K562 (cell line): ENCODE measurements at regions not wholly inside any gene's neighbourhood (a gene's known extent, or its start where the extent isn't known, plus 50 kb on each side); places are given as distances from the start of the nearest gene placed in this dataset.

ENCODE experiments used
- ARHGAP35 ChIP-seq: fragments of 450-650 bp; IDR thresholded peaks from 2 replicates; pipeline ENCODE4 v1.6.1; 2018; ENCODE audit not compliant: partially characterized antibody
- ARID1B ChIP-seq: fragments of 450-650 bp; IDR thresholded peaks from 2 replicates; pipeline ENCODE4 v1.6.1; 2016; ENCODE audit warnings: antibody characterized with exemption, mild to moderate bottlenecking, inconsistent platforms
- ATF2 ChIP-seq: sonication (generic); formaldehyde crosslinking; IDR thresholded peaks from 2 replicates; pipeline ENCODE4 v1.8.1; 2022; ENCODE audit warnings: missing genetic modification reagents
- BRD9 ChIP-seq: fragments of 450-650 bp; IDR thresholded peaks from 2 replicates; pipeline ENCODE4 v1.6.1; 2018; ENCODE audit warnings: low read depth; ENCODE audit not compliant: partially characterized antibody
- C11orf30 ChIP-seq: fragments of 450-650 bp; IDR thresholded peaks from 2 replicates; pipeline ENCODE4 v1.6.1; 2016; ENCODE audit warnings: low read depth, mild to moderate bottlenecking
- CBFA2T2 ChIP-seq: fragments of 450-650 bp; conservative IDR thresholded peaks from 2 replicates; pipeline ENCODE4 v1.6.1; 2017; ENCODE audit warnings: mild to moderate bottlenecking
- CHCHD3 ChIP-seq: fragments of 250-450 bp; sonication (Bioruptor Pico); IDR thresholded peaks from 2 replicates; pipeline ENCODE4 v2.1.2; 2022; ENCODE audit warnings: mild to moderate bottlenecking
- DMBX1 ChIP-seq: fragments of 250-450 bp; sonication (Bioruptor Pico); IDR thresholded peaks from 2 replicates; pipeline ENCODE4 v1.8.0; 2022; ENCODE audit warnings: inconsistent platforms, mild to moderate bottlenecking, moderate library complexity, borderline replicate concordance
- GABPB1 ChIP-seq: sonication (generic); formaldehyde crosslinking; IDR thresholded peaks from 2 replicates; pipeline ENCODE4 v1.8.0; 2022; ENCODE audit warnings: mild to moderate bottlenecking, missing genetic modification reagents
- GATAD2A ChIP-seq: fragments of 450-650 bp; IDR thresholded peaks from 2 replicates; pipeline ENCODE4 v1.6.1; 2017
- GTF2B ChIP-seq: IDR thresholded peaks from 2 replicates; pipeline ENCODE4 v1.6.1; 2011; ENCODE audit not compliant: insufficient read length; ENCODE audit errors: extremely low read depth
- KDM1A ChIP-seq, 2 experiments: fragments of 450-650 bp; IDR thresholded peaks; 2 replicates each; pipeline ENCODE4 v1.6.1; 2016; ENCODE audit warnings: mild to moderate bottlenecking in 2 of 2
- NFATC3 ChIP-seq: fragments of 450-650 bp; IDR thresholded peaks from 2 replicates; pipeline ENCODE4 v1.6.1; 2017; ENCODE audit warnings: mild to moderate bottlenecking
- NRF1 ChIP-seq, 2 experiments: fragments of 450-650 bp; IDR thresholded peaks in 1 of 2; conservative IDR thresholded peaks in 1 of 2; 2 replicates each; pipeline ENCODE4 v1.6.1; 2014; ENCODE audit warnings: mild to moderate bottlenecking in 2 of 2
- SIN3B ChIP-seq: fragments of 450-650 bp; IDR thresholded peaks from 2 replicates; pipeline ENCODE4 v1.6.1; 2017; ENCODE audit warnings: low read depth, mild to moderate bottlenecking, moderate library complexity
- SIX5 ChIP-seq, 2 experiments: IDR thresholded peaks; 2 replicates each; pipeline ENCODE4 v1.6.1; 2011; ENCODE audit warnings: low read length in 2 of 2, borderline replicate concordance in 1 of 2, low read depth in 1 of 2, mild to moderate bottlenecking in 1 of 2, moderate library complexity in 1 of 2; ENCODE audit not compliant: insufficient read depth in 1 of 2
- SMARCA4 ChIP-seq: fragments of 450-650 bp; IDR thresholded peaks from 2 replicates; pipeline ENCODE4 v1.6.1; 2016
- ZNF143 ChIP-seq: sonication (generic); formaldehyde crosslinking; IDR thresholded peaks from 2 replicates; pipeline ENCODE4 v1.9.0; 2022; ENCODE audit warnings: mild to moderate bottlenecking, missing genetic modification reagents
- ZNF717 ChIP-seq: fragments of 250-450 bp; sonication (Bioruptor Pico); IDR thresholded peaks from 2 replicates; pipeline ENCODE4 v1.5.0; 2021
- TF ChIP-seq, protein P1 (sequence below): fragments of 250-450 bp; sonication (Bioruptor Pico); IDR thresholded peaks from 2 replicates; pipeline ENCODE4 v1.5.0; 2020; ENCODE audit warnings: mild to moderate bottlenecking
- TF ChIP-seq, protein P2 (sequence below): fragments of 200-800 bp; sonication (Bioruptor generic); IDR thresholded peaks from 2 replicates; pipeline ENCODE4 v1.6.1; 2017; ENCODE audit warnings: missing genetic modification characterization, missing compliant biosample characterization
- TF ChIP-seq, protein P3 (sequence below): fragments of 250-450 bp; sonication (Bioruptor Pico); IDR thresholded peaks from 2 replicates; pipeline ENCODE4 v1.4.0; 2020
- TF ChIP-seq, protein P4 (sequence below): fragments of 450-650 bp; IDR thresholded peaks from 2 replicates; pipeline ENCODE4 v1.6.1; 2016
- TF ChIP-seq, protein P5 (sequence below): fragments of 250-450 bp; sonication (Bioruptor Pico); IDR thresholded peaks from 2 replicates; pipeline ENCODE4 v1.8.0; 2022; ENCODE audit warnings: moderate library complexity, mild to moderate bottlenecking, inconsistent platforms

GRCh38 chr11:86183694-86184093, 60.9 kb upstream of the EED start (continued):
- TF ChIP-seq ARID1B (no peak), SIN3B (no peak), GTF2B (no peak), NFATC3 (no peak), ATF2 (no peak), NRF1 (conservative IDR thresholded peaks at IDR 0.05 in 1 of 2, IDR thresholded peaks at IDR 0.05 in 1 of 2) (peak; percentile 14 to 22; a peak in 3 of 4 replicates), SMARCA4 (peak; percentile 8; the same call in 1 of the 2 replicates), ZNF717 (no peak), ZNF143 (0 out of 2 replicates have a peak, but pooled peaks have one; percentile 49), C11orf30 (no peak), DMBX1 (CRISPR knock-in tag) (peak; percentile 88), CBFA2T2 (no peak), GATAD2A (peak; percentile 53; the same call in 1 of the 2 replicates), BRD9 (no peak), ARHGAP35 (no peak), SIX5 (IDR thresholded peaks at IDR 0.05; ENCODE audit: borderline replicate concordance in 1 of 2, insufficient read depth in 1 of 2, low read depth in 1 of 2, low read length in 2 of 2) (no peak), CHCHD3 (CRISPR knock-in tag) (no peak), KDM1A (IDR thresholded peaks at IDR 0.05) (0 out of 4 replicates have a peak, but pooled peaks of 1 of the 2 experiments have one; percentile 7), GABPB1 (CRISPR knock-in tag) (no peak)
- TF ChIP-seq, protein P1, sequence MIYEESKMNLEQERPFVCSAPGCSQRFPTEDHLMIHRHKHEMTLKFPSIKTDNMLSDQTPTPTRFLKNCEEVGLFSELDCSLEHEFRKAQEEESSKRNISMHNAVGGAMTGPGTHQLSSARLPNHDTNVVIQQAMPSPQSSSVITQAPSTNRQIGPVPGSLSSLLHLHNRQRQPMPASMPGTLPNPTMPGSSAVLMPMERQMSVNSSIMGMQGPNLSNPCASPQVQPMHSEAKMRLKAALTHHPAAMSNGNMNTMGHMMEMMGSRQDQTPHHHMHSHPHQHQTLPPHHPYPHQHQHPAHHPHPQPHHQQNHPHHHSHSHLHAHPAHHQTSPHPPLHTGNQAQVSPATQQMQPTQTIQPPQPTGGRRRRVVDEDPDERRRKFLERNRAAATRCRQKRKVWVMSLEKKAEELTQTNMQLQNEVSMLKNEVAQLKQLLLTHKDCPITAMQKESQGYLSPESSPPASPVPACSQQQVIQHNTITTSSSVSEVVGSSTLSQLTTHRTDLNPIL (CRISPR knock-in tag): no peak
- TF ChIP-seq, protein P2, sequence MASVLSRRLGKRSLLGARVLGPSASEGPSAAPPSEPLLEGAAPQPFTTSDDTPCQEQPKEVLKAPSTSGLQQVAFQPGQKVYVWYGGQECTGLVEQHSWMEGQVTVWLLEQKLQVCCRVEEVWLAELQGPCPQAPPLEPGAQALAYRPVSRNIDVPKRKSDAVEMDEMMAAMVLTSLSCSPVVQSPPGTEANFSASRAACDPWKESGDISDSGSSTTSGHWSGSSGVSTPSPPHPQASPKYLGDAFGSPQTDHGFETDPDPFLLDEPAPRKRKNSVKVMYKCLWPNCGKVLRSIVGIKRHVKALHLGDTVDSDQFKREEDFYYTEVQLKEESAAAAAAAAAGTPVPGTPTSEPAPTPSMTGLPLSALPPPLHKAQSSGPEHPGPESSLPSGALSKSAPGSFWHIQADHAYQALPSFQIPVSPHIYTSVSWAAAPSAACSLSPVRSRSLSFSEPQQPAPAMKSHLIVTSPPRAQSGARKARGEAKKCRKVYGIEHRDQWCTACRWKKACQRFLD (CRISPR knock-in tag): no peak; the same call in 1 of the 2 replicates
- TF ChIP-seq, protein P3, sequence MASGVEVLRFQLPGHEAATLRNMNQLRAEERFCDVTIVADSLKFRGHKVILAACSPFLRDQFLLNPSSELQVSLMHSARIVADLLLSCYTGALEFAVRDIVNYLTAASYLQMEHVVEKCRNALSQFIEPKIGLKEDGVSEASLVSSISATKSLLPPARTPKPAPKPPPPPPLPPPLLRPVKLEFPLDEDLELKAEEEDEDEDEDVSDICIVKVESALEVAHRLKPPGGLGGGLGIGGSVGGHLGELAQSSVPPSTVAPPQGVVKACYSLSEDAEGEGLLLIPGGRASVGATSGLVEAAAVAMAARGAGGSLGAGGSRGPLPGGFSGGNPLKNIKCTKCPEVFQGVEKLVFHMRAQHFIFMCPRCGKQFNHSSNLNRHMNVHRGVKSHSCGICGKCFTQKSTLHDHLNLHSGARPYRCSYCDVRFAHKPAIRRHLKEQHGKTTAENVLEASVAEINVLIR (CRISPR knock-in tag): no peak
- TF ChIP-seq, protein P4, sequence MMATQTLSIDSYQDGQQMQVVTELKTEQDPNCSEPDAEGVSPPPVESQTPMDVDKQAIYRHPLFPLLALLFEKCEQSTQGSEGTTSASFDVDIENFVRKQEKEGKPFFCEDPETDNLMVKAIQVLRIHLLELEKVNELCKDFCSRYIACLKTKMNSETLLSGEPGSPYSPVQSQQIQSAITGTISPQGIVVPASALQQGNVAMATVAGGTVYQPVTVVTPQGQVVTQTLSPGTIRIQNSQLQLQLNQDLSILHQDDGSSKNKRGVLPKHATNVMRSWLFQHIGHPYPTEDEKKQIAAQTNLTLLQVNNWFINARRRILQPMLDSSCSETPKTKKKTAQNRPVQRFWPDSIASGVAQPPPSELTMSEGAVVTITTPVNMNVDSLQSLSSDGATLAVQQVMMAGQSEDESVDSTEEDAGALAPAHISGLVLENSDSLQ: no peak
- TF ChIP-seq, protein P5, sequence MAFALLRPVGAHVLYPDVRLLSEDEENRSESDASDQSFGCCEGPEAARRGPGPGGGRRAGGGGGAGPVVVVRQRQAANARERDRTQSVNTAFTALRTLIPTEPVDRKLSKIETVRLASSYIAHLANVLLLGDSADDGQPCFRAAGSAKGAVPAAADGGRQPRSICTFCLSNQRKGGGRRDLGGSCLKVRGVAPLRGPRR (CRISPR knock-in tag): no peak
